ENCODE measurements at regions not wholly inside any gene's neighbourhood (a gene's known extent, or its start where the extent isn't known, plus 50 kb on each side); places are given as distances from the start of the nearest gene placed in this dataset.
"Not testable (repeated sequence)": the region's sequence is repeated elsewhere in the genome, so short reads cannot be mapped to it uniquely, and the experiment has no call there.

DNA sequence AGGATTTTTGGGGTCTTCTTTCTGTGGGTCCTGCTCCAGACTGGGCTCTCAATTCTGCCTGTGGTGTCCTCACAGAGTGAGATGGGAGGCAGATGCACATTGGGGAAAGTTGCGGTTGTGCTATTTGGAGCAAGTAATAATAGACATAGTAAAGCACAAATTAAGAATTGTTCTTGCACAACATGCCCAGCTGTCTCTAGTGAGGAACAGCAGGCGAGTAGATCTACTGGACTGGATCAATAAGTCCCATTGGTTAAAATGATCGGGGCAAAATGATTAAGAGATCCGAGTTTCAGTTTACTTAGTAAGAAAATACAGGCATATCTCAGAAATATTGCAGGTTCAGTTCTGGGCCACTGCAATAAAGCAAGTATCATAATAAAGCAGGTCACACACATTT lies 448.3 kb upstream of the PROX1 start:
- H2AFZ ChIP-seq (ENCODE audit: low read depth, low read length): no peak overlapping the region
- H3K27me3 ChIP-seq (ENCODE audit: low read depth, low read length): peaks cover 33% of the 10 kb centered on the region
- no peaks in the 10 kb centered on the region for H3K36me3 ChIP-seq (replicated peaks; ENCODE audit: low read depth, low read length)
- no peak overlapping the region for H3K4me2 ChIP-seq (ENCODE audit: low read length)
- H3K4me3 ChIP-seq (ENCODE audit: low read length): no peak overlapping the region
- H3K79me2 ChIP-seq (ENCODE audit: low read length): no peaks in the 10 kb centered on the region
- no peaks in the 10 kb centered on the region for H3K4me1 ChIP-seq (ENCODE audit: low read length)
- no peaks in the 10 kb centered on the region for H3K9me3 ChIP-seq (ENCODE audit: insufficient read depth, low read length)
- no peak for TF ChIP-seq CTCF (IDR thresholded peaks at IDR 0.05; ENCODE audit: low read depth, low read length)
- no peak for TF ChIP-seq EZH2phosphoT487 (IDR thresholded peaks at IDR 0.05; ENCODE audit: low read depth)
- H3K27ac ChIP-seq (ENCODE audit: low read length): no peak overlapping the region
- H3K9ac ChIP-seq (ENCODE audit: low read length): no peak overlapping the region
- H4K20me1 ChIP-seq (ENCODE audit: insufficient read depth, low read length): no peaks in the 10 kb centered on the region

DNA sequence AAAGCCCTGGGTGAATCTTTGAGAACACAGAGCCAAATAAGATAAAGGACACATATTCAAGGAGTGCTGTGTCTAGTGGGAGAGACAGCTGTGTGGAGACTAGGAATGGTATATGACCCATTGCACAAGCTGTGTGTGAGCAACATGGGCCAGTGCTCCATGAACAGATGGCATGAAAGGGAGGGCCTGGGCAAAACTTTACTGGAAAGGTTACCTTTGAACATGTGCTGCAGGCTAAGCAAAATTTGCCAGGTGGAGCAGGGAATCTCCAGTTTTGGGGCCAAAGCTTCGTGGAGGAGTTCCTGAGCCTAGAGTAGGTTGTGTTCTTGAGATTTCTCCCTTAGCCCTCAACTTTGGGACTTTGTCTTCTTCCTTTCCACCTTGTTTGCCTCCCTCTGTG lies 446.1 kb upstream of the PROX1 start:
- H3K9ac ChIP-seq (ENCODE audit: low read length): no peak overlapping the region
- H3K4me2 ChIP-seq (ENCODE audit: low read length): no peak overlapping the region
- H3K4me3 ChIP-seq (ENCODE audit: low read length): no peak overlapping the region
- no peaks in the 10 kb centered on the region for H4K20me1 ChIP-seq (ENCODE audit: insufficient read depth, low read length)
- peaks cover 33% of the 10 kb centered on the region for H3K27me3 ChIP-seq (ENCODE audit: low read depth, low read length)
- no peaks in the 10 kb centered on the region for H3K79me2 ChIP-seq (ENCODE audit: low read length)
- no peaks in the 10 kb centered on the region for H3K4me1 ChIP-seq (ENCODE audit: low read length)
- no peak overlapping the region for H3K27ac ChIP-seq (ENCODE audit: low read length)
- H3K9me3 ChIP-seq (ENCODE audit: insufficient read depth, low read length): no peaks in the 10 kb centered on the region
- no peak overlapping the region for H2AFZ ChIP-seq (ENCODE audit: low read depth, low read length)
- H3K36me3 ChIP-seq (replicated peaks; ENCODE audit: low read depth, low read length): no peaks in the 10 kb centered on the region
- TF ChIP-seq CTCF (IDR thresholded peaks at IDR 0.05; ENCODE audit: low read depth, low read length) (no peak), EZH2phosphoT487 (IDR thresholded peaks at IDR 0.05; ENCODE audit: low read depth) (no peak)

DNA sequence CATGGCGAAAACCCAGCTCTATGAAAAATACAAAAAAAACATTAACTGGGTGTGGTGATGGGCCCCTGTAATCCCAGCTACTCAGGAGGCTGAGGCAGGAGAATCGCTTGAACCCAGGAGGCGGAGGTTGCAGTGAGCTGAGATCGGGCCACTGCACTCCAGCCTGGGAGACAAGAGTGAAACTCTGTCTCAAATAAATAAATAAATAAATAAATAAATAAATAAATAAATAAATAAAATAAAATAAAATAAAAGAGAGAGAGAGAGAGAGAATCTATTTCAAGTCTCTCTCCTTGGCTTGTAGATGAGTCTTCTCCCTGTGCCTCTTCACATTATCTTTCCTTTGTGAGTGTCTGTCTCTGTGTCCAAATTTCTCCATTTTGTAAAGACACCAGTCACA lies 442.6 kb upstream of the PROX1 start:
- H2AFZ ChIP-seq (ENCODE audit: low read depth, low read length); H3K36me3 ChIP-seq (replicated peaks; ENCODE audit: low read depth, low read length); H3K79me2 ChIP-seq (ENCODE audit: low read length); H3K27ac ChIP-seq (ENCODE audit: low read length); H3K4me2 ChIP-seq (ENCODE audit: low read length); H3K4me3 ChIP-seq (ENCODE audit: low read length); H4K20me1 ChIP-seq (ENCODE audit: insufficient read depth, low read length); H3K9me3 ChIP-seq (ENCODE audit: insufficient read depth, low read length); H3K9ac ChIP-seq (ENCODE audit: low read length): not testable (repeated sequence)
- Histone ChIP-seq H3K4me1 (ENCODE audit: low read length) (peaks cover 12% of the 10 kb centered on the region), H3K27me3 (ENCODE audit: low read depth, low read length) (peaks cover 25% of the 10 kb centered on the region)

DNA sequence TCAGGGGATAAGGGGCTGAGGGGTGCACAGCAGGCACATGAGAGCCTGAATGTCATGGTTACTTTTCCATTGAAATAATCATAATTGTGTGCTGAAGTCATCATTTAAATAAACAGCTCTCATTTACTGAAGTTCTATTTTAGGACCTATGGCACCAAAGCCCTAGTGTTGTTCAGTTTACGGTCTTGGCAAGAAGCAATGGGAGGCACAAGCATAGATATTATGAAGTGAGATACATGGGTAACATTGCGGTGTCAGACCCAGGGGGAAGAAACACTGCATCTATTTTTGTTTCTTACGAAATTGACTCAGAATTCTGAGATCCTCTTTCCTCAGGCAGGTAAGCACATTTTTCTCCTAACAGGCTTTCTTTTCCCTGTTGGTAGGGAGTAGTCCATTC lies 437.8 kb upstream of the PROX1 start:
- Histone ChIP-seq H3K4me1 (ENCODE audit: low read length) (peaks cover 23% of the 10 kb centered on the region), H3K4me3 (ENCODE audit: low read length) (no peak overlapping the region), H3K4me2 (ENCODE audit: low read length) (peak overlapping the region; percentile 43), H3K9ac (ENCODE audit: low read length) (no peak overlapping the region), H3K36me3 (replicated peaks; ENCODE audit: low read depth, low read length) (no peaks in the 10 kb centered on the region), H2AFZ (ENCODE audit: low read depth, low read length) (no peak overlapping the region), H3K27me3 (ENCODE audit: low read depth, low read length) (peaks cover 11% of the 10 kb centered on the region; the same call in 1 of the 2 replicates), H3K79me2 (ENCODE audit: low read length) (no peaks in the 10 kb centered on the region), H4K20me1 (ENCODE audit: insufficient read depth, low read length) (no peaks in the 10 kb centered on the region), H3K27ac (ENCODE audit: low read length) (no peak overlapping the region), H3K9me3 (ENCODE audit: insufficient read depth, low read length) (no peaks in the 10 kb centered on the region)
- TF ChIP-seq EZH2phosphoT487 (IDR thresholded peaks at IDR 0.05; ENCODE audit: low read depth) (no peak), CTCF (IDR thresholded peaks at IDR 0.05; ENCODE audit: low read depth, low read length) (no peak)

- TF ChIP-seq CTCF (IDR thresholded peaks at IDR 0.05; ENCODE audit: low read depth, low read length) (no peak), EZH2phosphoT487 (IDR thresholded peaks at IDR 0.05; ENCODE audit: low read depth) (no peak)
- Histone ChIP-seq H3K4me2 (ENCODE audit: low read length) (peak overlapping the region; percentile 43), H3K9ac (ENCODE audit: low read length) (no peak overlapping the region), H3K36me3 (replicated peaks; ENCODE audit: low read depth, low read length) (no peaks in the 10 kb centered on the region), H2AFZ (ENCODE audit: low read depth, low read length) (no peak overlapping the region), H3K27me3 (ENCODE audit: low read depth, low read length) (peaks cover 18% of the 10 kb centered on the region), H3K4me3 (ENCODE audit: low read length) (no peak overlapping the region), H3K9me3 (ENCODE audit: insufficient read depth, low read length) (no peaks in the 10 kb centered on the region), H4K20me1 (ENCODE audit: insufficient read depth, low read length) (no peaks in the 10 kb centered on the region), H3K27ac (ENCODE audit: low read length) (no peak overlapping the region), H3K79me2 (ENCODE audit: low read length) (no peaks in the 10 kb centered on the region), H3K4me1 (ENCODE audit: low read length) (peaks cover 23% of the 10 kb centered on the region)
These were observed 437.0 kb upstream of the PROX1 start for GRCh38 chr1:213550804-213551203.
